Fibroblast of pulmonary artery (primary cell): ENCODE measurements at regions not wholly inside any gene's neighbourhood (a gene's known extent, or its start where the extent isn't known, plus 50 kb on each side); places are given as distances from the start of the nearest gene placed in this dataset.

Experiments used
- DNase-seq: peaks from one replicate; pipeline ENCODE4 v3.0.0-alpha.2; 2010; ENCODE audit warnings: low read depth
- H3K4me3 ChIP-seq: replicated peaks from 2 replicates; pipeline ENCODE4 v1.5.1; 2011; ENCODE audit warnings: low read depth, mild to moderate bottlenecking, control low read depth, low read length, moderate library complexity
- CTCF ChIP-seq: IDR thresholded peaks from 2 replicates; pipeline ENCODE4 v1.5.1; 2011; ENCODE audit warnings: mild to moderate bottlenecking, control low read depth, low read length, inconsistent platforms; ENCODE audit errors: missing control alignments

- H3K4me3 ChIP-seq = no peak overlapping the region
- TF ChIP-seq CTCF = no peak
Measured at GRCh38 chr22:27295605-27296004, 506.0 kb downstream of the MN1 start.

GRCh38 chr22:27296091-27296675 lies 505.4 kb downstream of the MN1 start:
- H3K4me3 ChIP-seq = no peak overlapping the region
- DNase-seq = no peak
- no peak for TF ChIP-seq CTCF

More at GRCh38 chr22:27295605-27296004, 506.0 kb downstream of the MN1 start:
- no peak for DNase-seq

GRCh38 chr22:27297125-27297524 lies 504.4 kb downstream of the MN1 start:
- TF ChIP-seq CTCF = no peak
- no peak overlapping the region for H3K4me3 ChIP-seq
- DNase-seq = no peak

GRCh38 chr22:27298332-27298731 lies 503.2 kb downstream of the MN1 start:
- DNase-seq = no peak
- no peak overlapping the region for H3K4me3 ChIP-seq
- no peak for TF ChIP-seq CTCF

- TF ChIP-seq CTCF = no peak
- no peak for DNase-seq
- no peak overlapping the region for H3K4me3 ChIP-seq
Measured at GRCh38 chr22:27298742-27299141, 502.8 kb downstream of the MN1 start.

GRCh38 chr22:27299181-27300085 lies 502.1 kb downstream of the MN1 start:
- no peak overlapping the region for H3K4me3 ChIP-seq
- TF ChIP-seq CTCF = no peak
- no peak for DNase-seq
